Activated CD4-positive, alpha-beta T cell treated with anti-CD3 and anti-CD28 coated beads for 24 hours (primary cell): ENCODE measurements at regions not wholly inside any gene's neighbourhood (a gene's known extent, or its start where the extent isn't known, plus 50 kb on each side); places are given as distances from the start of the nearest gene placed in this dataset.
A peak's percentile ranks its signal among the peaks of the same experiment; 100 is the strongest.

ENCODE experiments used
- DNase-seq, 2 donors: peaks; one replicate each; pipeline ENCODE4 v3.0.0-alpha.2; 2020; ENCODE audit warnings: low read depth in 2 of 2

DNA sequence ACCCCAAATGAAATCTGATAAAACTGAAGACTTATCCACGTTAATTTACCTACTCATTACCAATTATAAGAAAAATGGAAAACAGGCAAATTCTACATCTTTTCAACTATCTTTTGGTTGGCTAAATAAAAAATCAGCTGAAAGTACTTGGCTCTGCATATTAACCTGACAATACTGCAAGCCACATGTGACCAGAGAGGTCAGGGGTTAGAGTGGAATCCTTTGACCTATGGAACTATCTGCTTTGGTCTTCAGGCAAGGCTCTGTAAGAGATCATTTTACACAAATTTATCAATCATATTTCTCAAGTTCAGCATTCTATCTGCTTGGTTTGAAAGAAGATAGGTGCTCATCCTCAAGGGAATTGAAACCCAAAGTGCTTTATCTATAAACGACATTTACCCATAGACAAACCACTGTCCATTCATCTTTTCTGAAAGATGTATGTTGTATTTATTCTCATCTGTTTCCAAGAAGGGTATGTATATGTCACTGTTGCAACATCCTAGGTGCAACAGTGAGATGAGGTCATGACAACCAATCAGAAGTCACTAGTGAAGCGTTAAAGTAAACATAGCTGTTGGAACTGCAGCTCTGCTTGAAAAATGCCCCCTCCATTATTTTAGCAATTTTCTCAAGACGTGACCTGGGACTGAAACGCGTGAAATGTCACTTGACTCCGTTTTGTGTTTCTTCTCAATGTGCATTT lies 144.9 kb upstream of the POU5F2 start:
- DNase-seq = no peak

DNA sequence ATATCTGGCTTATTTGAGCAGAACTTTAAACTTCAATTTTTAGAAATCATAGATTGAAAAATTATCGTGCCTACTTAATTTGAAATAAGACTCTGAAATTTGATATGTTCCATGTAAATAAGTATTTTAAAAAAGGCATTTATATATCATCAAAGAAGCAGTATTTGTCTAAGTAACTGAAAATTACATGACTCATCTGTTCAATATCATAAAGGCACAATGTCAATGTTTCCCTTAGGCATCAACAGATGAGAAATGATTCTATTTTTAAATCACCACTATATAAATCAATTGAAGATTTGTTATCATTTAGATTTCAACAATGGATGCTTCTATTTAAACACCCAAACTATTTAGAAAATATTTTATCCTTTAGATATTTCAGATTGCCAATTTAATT lies 142.9 kb upstream of the POU5F2 start:
- DNase-seq = no peak

- DNase-seq = no peak
Observed at GRCh38 chr5:93883459-93883858, 142.1 kb upstream of the POU5F2 start.

GRCh38 chr5:93875693-93876092 lies 134.3 kb upstream of the POU5F2 start:
- no peak for DNase-seq

GRCh38 chr5:93874491-93874890 lies 133.1 kb upstream of the POU5F2 start:
- no peak for DNase-seq

GRCh38 chr5:93874080-93874479 lies 132.7 kb upstream of the POU5F2 start:
- DNase-seq = no peak

DNA sequence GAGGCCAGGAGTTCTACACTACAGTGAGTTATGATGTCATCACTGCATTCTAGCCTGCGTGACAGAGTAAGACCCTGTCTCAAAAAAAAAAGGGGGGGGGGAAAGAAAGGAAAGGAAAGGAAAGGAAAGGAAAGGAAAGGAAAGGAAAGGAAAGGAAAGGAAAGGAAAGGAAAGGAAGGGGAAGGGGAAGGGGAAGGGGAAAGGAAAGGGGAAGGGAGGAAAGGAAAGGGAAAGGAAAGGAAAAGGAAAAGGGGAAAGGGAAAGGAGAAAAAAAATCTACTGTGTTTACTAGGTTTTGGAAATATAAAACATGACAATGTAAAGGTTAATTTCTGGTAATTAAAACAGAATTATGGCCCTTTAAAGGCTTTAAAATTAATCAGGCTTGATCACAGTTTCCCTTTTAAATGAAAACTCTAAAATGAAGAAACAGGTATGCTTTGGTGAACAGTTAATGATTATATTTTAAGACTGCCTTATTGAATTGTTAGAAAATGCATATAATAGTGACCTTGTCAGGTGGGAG lies 131.9 kb upstream of the POU5F2 start:
- DNase-seq = no peak

DNA sequence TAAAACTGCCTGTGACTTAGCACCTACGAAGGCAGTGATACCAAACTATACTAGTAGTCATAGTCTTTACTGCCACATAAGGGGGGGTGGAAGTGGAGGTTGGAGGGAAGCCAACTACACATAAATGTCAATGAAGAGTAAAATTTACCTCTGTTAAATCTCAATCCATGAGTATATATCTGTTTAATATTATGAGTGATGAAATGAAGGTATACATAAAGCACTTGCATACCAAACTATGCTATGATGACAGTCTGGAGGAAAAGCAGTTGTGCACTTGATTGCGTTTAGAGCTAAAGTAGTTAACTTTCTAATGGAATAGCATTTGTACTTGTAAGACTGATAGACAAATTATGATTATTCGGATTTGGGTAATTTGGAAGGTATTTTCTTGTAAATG lies 129.2 kb upstream of the POU5F2 start:
- DNase-seq = no peak

- DNase-seq = no peak
Observed at GRCh38 chr5:93868851-93869250, 127.5 kb upstream of the POU5F2 start.

GRCh38 chr5:93850311-93850710 lies 108.9 kb upstream of the POU5F2 start:
- no peak for DNase-seq

DNA sequence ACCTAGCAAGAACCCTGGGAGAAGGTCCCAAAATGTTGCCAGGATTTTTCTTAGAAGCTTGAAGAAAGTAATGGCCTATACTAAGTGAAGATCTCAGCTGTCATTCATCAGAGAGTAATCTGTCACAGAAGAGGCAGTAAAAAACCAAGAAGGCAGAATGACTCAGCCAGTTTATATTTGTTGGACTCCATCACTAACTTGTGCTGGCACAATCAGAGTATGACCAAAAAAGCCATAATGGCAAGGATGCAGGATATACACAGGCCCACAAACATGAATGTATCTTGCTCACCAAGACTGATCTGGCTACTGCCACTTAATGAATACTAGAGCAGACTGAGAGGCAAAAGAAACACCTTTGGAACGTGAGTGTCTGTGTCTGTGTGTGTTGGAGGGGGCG lies 104.0 kb upstream of the POU5F2 start:
- DNase-seq = no peak

DNA sequence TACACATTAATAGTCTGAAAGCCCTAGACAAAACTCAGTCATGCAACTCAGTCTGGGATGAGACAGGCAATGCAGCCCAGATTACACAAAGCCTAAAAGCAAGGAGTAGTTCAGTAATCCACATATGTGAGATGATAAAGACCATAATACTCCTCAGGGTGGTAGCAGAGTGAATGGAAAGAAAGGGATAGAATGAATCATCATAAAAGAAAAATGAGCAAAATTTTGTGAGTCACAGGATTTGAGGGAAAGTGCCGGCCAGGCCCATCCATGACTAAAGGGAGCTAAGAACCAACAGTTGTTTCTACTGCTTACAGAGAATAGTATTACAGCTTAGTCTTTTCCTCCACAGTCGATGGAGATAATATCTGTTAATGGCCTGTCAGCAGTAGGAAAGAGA lies 90.0 kb upstream of the POU5F2 start:
- DNase-seq = no peak

GRCh38 chr5:93830893-93831292 lies 89.5 kb upstream of the POU5F2 start:
- DNase-seq = no peak

DNA sequence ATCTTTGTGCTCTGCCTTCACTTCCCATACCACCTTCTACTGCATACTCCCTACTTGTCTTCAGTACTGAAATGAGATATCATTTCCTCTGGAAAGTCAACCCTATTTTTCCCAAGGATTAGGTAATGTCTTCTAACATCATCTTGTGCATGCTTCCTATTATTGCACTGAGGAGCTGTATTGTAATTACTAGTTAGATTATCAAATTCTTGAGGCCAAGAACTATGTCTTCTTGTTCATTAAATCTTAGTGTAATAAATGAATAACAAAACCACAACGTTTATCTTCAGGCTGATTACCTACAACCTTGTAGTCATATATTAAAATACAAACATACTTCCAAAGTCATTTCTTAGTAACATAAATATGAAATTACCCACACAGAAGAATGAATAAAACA lies 87.9 kb upstream of the POU5F2 start:
- no peak for DNase-seq

DNA sequence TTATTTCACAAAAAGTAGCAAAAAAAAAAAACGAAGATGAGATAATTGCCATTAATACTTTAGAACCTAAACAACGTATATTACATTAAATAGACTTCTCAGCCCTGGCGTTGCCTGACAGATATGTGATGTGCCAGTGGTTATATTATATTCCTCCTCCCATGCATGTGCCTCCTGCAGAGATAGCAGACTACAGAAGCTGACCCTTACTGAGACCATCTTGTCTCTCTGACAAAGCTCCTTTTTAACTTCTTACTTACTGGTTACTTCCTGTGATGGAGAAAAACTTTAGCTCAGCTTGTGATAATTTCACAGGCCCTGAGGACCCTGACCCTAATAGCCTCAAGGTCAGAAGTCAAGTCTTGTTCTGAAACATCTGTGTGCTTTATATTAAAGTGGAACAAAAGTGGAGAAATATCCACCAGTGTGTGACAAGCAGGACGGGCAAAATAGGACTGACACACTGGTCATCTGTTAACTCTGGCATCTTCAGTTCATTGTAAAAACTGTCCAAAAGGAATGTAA lies 80.6 kb upstream of the POU5F2 start:
- no peak for DNase-seq

GRCh38 chr5:93819668-93820067 lies 78.3 kb upstream of the POU5F2 start:
- no peak for DNase-seq

DNA sequence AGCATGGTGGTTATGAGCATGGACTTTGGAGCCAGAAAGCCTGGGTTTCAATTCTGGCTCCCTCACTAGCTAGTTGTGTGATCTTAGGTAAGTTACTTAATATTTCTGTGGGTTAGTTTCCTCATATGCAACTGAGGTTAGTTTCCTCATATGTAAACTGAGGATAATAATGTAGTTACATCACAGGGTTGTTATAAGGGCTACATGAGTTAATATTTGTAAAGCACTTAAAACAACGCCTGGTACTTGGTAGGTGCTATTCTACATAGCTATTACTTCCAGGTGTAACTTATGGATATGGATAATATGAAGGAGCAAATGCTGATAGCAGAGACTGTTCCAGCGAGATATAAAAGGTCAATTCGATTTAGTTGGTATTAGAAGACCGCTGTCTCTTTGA lies 69.4 kb upstream of the POU5F2 start:
- DNase-seq = no peak

DNA sequence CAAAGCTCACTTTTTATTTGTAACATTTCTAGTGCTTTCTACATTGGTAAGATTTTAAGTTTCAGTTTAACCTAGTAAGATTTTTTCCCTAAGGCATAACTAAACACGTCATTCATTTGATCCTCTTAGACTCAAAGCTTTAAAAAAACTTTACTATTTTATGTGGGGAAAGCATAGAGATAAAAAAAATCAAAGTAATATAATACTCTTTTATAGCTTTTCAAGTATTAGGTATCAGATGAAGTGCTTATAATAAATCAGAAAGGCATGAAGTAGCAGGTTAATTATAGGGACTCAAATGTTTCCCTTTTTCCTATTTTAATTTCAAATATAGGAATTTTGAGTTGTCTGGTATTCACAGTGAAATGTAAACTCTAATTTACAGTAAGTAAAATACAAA lies 68.0 kb upstream of the POU5F2 start:
- DNase-seq = no peak

DNA sequence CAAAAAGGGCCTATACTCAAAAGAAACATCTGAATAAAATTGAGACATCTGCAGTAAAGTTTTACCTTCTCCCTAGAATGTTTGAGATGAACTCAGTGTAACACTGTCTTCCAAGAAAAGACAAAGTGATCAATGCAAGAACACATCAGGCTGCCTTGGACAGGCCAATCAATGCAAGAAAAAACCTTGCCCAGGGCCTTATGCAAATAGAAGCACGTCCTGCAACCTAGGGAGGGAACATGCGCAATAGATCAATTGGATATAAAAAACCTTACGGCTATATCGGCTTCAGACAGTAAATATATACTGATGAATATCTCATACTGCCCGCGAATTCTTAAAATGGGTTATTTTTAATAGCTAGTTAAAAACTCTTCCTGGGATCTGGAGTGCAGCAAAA lies 66.4 kb upstream of the POU5F2 start:
- DNase-seq = no peak

DNA sequence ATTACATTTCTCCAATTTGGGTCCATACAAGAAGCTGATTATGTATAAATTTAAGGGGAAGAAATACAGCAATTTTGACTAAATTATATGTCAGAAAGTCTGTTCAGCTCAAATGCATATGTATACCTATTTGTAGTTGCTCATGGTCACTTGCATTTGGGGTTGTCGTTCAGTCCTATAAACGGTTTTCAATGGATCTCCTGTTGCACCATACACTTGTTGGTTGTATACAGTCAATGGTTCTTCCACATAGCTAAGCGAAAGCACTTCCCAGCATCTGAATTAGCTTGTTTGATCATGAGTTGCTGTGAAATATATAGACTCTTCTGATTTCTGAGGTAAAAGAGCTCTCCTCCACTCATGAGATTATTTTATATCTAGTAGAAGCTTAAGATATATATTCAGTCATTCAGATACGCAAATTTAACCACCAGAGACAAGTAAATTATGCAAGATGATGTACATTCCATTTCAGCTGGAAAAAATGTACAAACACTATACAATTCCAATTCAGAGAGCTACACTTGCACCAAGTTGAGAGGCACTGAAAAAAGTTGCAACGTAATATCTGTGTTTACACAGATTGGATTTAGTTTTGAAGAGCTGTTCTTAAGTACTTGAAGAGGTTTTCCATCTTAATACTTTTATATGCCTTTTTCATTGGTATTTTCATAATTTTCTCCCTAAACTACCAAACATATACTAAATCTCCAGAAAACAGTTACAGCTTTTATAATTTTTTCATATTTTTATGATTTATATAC lies 64.4 kb upstream of the POU5F2 start:
- no peak for DNase-seq

GRCh38 chr5:93800988-93801811 lies 59.8 kb upstream of the POU5F2 start:
- DNase-seq = peak in 1 of 2 donors; percentile 21

DNA sequence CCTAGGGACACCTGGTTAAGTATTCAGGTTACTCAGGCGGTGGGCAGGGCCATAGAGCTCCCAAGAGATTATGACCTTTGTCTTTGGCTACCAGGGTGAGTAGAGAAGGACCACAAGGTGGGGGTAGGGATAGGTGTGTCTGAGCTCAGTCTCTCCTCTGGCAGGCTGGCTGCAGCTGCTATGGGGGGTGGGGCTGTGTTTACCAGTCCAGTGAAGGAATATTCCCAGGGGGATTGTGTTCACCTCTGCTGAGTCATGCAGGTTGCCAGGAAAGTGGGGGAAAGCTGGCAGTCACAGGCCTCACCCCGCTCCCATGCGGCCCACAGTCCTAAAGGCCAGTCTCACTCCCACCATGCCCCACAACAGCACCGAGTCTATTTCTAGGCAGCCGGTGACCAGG lies 53.6 kb upstream of the POU5F2 start:
- no peak for DNase-seq
